ENCODE measurements at regions not wholly inside any gene's neighbourhood (a gene's known extent, or its start where the extent isn't known, plus 50 kb on each side); places are given as distances from the start of the nearest gene placed in this dataset.

DNA sequence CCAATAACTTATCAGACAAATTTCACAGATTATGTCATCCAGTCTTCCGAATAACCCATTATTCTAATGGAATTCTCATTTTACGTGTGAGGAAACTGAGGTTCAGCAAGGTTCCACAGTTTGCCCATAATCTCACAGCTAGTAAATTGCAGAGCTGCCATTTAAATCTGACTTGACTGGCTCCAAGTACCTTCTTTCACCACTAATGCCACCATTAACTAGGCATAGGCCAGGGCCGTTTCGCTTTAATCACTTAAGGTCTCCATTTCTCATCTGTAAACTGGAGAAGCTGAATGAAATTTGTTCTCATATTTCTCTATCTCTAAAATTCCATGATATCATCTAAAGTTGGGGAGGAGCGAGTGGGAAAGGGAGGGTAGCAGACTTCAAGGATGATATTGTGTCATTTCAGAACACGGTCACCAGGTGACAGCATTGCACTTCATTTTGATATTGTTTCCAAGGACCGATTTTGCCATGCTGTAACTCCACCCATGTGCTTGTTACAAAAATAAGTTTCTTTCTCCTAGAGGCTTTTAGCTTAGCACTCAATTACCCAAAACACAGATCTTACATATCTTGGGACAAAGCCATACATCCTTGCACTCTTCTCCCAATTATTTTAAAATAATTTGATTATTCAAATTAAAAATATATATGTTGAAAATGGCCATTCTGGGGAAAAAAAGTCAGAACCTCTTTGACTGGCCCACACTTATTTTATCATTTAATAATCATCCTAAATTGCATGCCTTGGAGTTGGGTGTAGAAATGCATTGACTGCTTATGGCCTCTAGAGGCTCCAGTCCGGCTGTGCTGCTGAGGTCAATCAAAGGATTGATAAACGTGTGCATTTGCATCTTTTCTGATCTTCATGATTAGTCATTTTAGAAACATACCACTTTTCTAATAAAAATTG lies 123.8 kb downstream of the AKAIN1 start (continued):
- TF ChIP-seq ARID3B (CRISPR knock-in tag; IDR thresholded peaks at IDR 0.05; ENCODE audit: borderline replicate concordance) (no peak), HSF4 (CRISPR knock-in tag; IDR thresholded peaks at IDR 0.05; ENCODE audit: borderline replicate concordance) (no peak), SUPT5H (IDR thresholded peaks at IDR 0.05) (no peak)

DNA sequence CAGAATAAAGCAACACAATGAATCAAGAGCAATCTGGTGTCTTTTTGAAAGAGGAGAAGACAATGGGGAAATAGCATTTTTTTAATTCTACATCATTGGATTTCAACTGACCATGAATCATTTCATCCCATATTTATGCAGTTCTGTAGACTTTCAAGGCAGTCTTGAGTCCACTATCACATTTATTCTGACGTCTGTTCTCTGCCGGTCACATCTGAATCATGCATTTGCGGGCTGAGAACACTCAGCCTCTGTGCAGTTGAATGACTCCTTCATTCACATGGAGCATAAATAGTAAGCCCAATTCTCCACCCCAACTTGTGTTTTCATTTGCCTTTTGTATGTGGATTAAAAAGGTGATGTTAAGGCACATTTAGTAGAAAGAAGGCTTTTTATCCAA lies 128.2 kb downstream of the AKAIN1 start:
- FAIRE-seq (no peak), DNase-seq (ENCODE audit: extremely low read depth in 1 of 4, low spot score in 3 of 4) (no peak), ATAC-seq (no peak)
- H3K4me1 ChIP-seq (replicated peaks in 1 of 2; ENCODE audit: control insufficient read depth in 2 of 2, insufficient read depth in 2 of 2, low read length in 2 of 2): no peaks in the 10 kb centered on the region
- ChIA-PET POLR2A (no interaction called here), CTCF (ENCODE audit: low intra/inter-chr PET ratio) (no interaction called here)
- H3K79me2 ChIP-seq (ENCODE audit: control insufficient read depth, insufficient read depth, low read length): no peaks in the 10 kb centered on the region
- H3K36me3 ChIP-seq (ENCODE audit: control insufficient read depth, insufficient read depth, low read length): no peaks in the 10 kb centered on the region
- H3K9ac ChIP-seq (ENCODE audit: insufficient read depth in 1 of 2, low read depth in 2 of 2, low read length in 2 of 2): no peak overlapping the region
- no peaks in the 10 kb centered on the region for H3K9me3 ChIP-seq (replicated peaks; ENCODE audit: control insufficient read depth, insufficient read depth, low read depth, low read length)
- in situ Hi-C loops (cut with MboI): loop anchor here (25.0 kb wide), 2 partner anchors 957 to 1818 kb away; no protein-coding TSS in a partner anchor
- no peaks in the 10 kb centered on the region for H3K9me1 ChIP-seq (ENCODE audit: control insufficient read depth, insufficient read depth, low read length)
- TF ChIP-seq POU5F1 (IDR thresholded peaks at IDR 0.05; ENCODE audit: borderline replicate concordance, low read depth, low read length, partially characterized antibody): no peak
- no peak for TF ChIP-seq SREBF2 (CRISPR knock-in tag; IDR thresholded peaks at IDR 0.05)
- no peak for TF ChIP-seq SMARCC2 (IDR thresholded peaks at IDR 0.05; ENCODE audit: low read depth)
- TF ChIP-seq, protein P1, sequence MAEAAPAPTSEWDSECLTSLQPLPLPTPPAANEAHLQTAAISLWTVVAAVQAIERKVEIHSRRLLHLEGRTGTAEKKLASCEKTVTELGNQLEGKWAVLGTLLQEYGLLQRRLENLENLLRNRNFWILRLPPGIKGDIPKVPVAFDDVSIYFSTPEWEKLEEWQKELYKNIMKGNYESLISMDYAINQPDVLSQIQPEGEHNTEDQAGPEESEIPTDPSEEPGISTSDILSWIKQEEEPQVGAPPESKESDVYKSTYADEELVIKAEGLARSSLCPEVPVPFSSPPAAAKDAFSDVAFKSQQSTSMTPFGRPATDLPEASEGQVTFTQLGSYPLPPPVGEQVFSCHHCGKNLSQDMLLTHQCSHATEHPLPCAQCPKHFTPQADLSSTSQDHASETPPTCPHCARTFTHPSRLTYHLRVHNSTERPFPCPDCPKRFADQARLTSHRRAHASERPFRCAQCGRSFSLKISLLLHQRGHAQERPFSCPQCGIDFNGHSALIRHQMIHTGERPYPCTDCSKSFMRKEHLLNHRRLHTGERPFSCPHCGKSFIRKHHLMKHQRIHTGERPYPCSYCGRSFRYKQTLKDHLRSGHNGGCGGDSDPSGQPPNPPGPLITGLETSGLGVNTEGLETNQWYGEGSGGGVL (CRISPR knock-in tag; IDR thresholded peaks at IDR 0.05): no peak
- no peak for TF ChIP-seq PHB (CRISPR knock-in tag; IDR thresholded peaks at IDR 0.05)
- TF ChIP-seq FOXP4 (CRISPR knock-in tag; IDR thresholded peaks at IDR 0.05; ENCODE audit: borderline replicate concordance): no peak
- no peak for TF ChIP-seq GATAD2A (IDR thresholded peaks at IDR 0.05)
- no peak for TF ChIP-seq NFE2L1 (tag; IDR thresholded peaks at IDR 0.05; ENCODE audit: borderline replicate concordance, low read depth)
- TF ChIP-seq ETS2 (tag; IDR thresholded peaks at IDR 0.05; ENCODE audit: borderline replicate concordance, poor library complexity, severe bottlenecking): no peak
- TF ChIP-seq IFI16 (CRISPR knock-in tag; IDR thresholded peaks at IDR 0.05): no peak
- TF ChIP-seq, protein P2, sequence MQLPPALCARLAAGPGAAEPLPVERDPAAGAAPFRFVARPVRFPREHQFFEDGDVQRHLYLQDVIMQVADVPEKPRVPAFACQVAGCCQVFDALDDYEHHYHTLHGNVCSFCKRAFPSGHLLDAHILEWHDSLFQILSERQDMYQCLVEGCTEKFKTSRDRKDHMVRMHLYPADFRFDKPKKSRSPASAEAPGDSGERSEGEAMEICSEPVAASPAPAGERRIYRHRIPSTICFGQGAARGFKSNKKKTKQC (CRISPR knock-in tag; IDR thresholded peaks at IDR 0.05): no peak
- intact Hi-C loops (cut with micrococcal nuclease): no loop called here
- no peaks in the 10 kb centered on the region for H3K27me3 ChIP-seq (ENCODE audit: control insufficient read depth in 2 of 2, insufficient read depth in 2 of 2, low read length in 2 of 2)
- WGBS (ENCODE audit: insufficient coverage, low coverage, missing lambda C conversion rate): 3% methylated on average over 3 of the region's 3 CpGs
- H3K4me3 ChIP-seq: no peak overlapping the region
- no peaks in the 10 kb centered on the region for H4K20me1 ChIP-seq (replicated peaks; ENCODE audit: control insufficient read depth, insufficient read depth, low read length)
- BruUV-seq (replicated peaks): no TSS peak
- no peak overlapping the region for H3K27ac ChIP-seq (ENCODE audit: extremely low read depth, low read depth, low read length)
- H3K4me2 ChIP-seq (ENCODE audit: insufficient read depth, low read length): no peak overlapping the region
- H2AFZ ChIP-seq (ENCODE audit: low read depth, low read length): no peak overlapping the region
